Prostate gland (tissue), 2 donors: ENCODE measurements at regions not wholly inside any gene's neighbourhood (a gene's known extent, or its start where the extent isn't known, plus 50 kb on each side); places are given as distances from the start of the nearest gene placed in this dataset.

Experiments
- DNase-seq: peaks from one replicate; pipeline ENCODE4 v3.0.0-alpha.2; 2019; ENCODE audit warnings: low spot score
- H3K27ac ChIP-seq, 2 donors: fragments of 200-600 bp; sonication (generic); 2 replicates each; pipeline ENCODE4 v1.5.1; 2017 to 2019
- H3K27me3 ChIP-seq: fragments of 200-600 bp; sonication (generic); replicated peaks from 2 replicates; pipeline ENCODE4 v1.5.1; 2019; ENCODE audit not compliant: insufficient read depth
- H3K36me3 ChIP-seq, 2 donors: fragments of 200-600 bp; sonication (generic); 1 replicate in 1 of 2; 2 replicates in 1 of 2; pipeline versions ENCODE4 v1.5.1 to v1.8.1; 2017 to 2019
- H3K4me1 ChIP-seq: fragments of 200-600 bp; sonication (generic); replicated peaks from 2 replicates; pipeline ENCODE4 v1.5.1; 2019
- H3K4me3 ChIP-seq, 2 donors: fragments of 200-600 bp; sonication (generic); 2 replicates each; pipeline ENCODE4 v1.5.1; 2017 to 2019
- H3K9me3 ChIP-seq: fragments of 200-600 bp; sonication (generic); 2 replicates; pipeline ENCODE4 v1.5.1; 2017
- CTCF ChIP-seq, 4 experiments: fragments of 200-600 bp in 2 of 4; fragments of 450-650 bp in 2 of 4; sonication (generic) in 2 of 4; IDR thresholded peaks; 1 replicate in 3 of 4; 2 replicates in 1 of 4; pipeline ENCODE4 v1.5.1; 2016 to 2019; ENCODE audit warnings: antibody characterized with exemption in 4 of 4, mild to moderate bottlenecking in 2 of 4, moderate library complexity in 2 of 4
- POLR2A ChIP-seq: fragments of 450-650 bp; IDR thresholded peaks from one replicate; pipeline ENCODE4 v1.6.1; 2016; ENCODE audit warnings: antibody characterized with exemption, mild to moderate bottlenecking
- POLR2AphosphoS5 ChIP-seq: sonication (generic); formaldehyde crosslinking; IDR thresholded peaks from one replicate; pipeline ENCODE4 v1.6.1; 2017; ENCODE audit warnings: antibody characterized with exemption
- WGBS: methylation state at CpG from one replicate; pipeline ENCODE4 v1.1.5; 2018; 5-methylcytosine and 5-hydroxymethylcytosine counted together
- intact Hi-C: fragments of 100-400 bp; cut with DNase I; formaldehyde crosslinking; loops from one replicate; pipeline ENCODE4 v1.14.2; 2022

- intact Hi-C loops: no loop called here
- H3K4me3 ChIP-seq: no peak overlapping the region
- H3K9me3 ChIP-seq: no peaks in the 10 kb centered on the region
- 47% methylated on average over 2 of the region's 2 CpGs for WGBS
- no peaks in the 10 kb centered on the region for H3K36me3 ChIP-seq
- DNase-seq: no peak
- H3K27me3 ChIP-seq: no peaks in the 10 kb centered on the region
- TF ChIP-seq POLR2AphosphoS5 (no peak), CTCF (IDR thresholded peaks at IDR 0.05) (no peak), POLR2A (no peak)
- H3K27ac ChIP-seq: no peak overlapping the region
- H3K4me1 ChIP-seq: no peaks in the 10 kb centered on the region
These were observed 1271.8 kb downstream of the BRINP3 start for GRCh38 chr1:189205863-189206262.

GRCh38 chr1:189206617-189207016 is 1271.0 kb downstream of the BRINP3 start:
- Histone ChIP-seq H3K36me3 (no peaks in the 10 kb centered on the region), H3K9me3 (no peaks in the 10 kb centered on the region), H3K27ac (no peak overlapping the region), H3K4me1 (no peaks in the 10 kb centered on the region), H3K27me3 (no peaks in the 10 kb centered on the region), H3K4me3 (no peak overlapping the region)
- no peak for DNase-seq
- TF ChIP-seq POLR2AphosphoS5 (no peak), CTCF (IDR thresholded peaks at IDR 0.05) (no peak), POLR2A (no peak)
- intact Hi-C loops: no loop called here

GRCh38 chr1:189211742-189212141 is 1265.9 kb downstream of the BRINP3 start:
- Histone ChIP-seq H3K9me3 (no peaks in the 10 kb centered on the region), H3K4me3 (no peak overlapping the region), H3K27me3 (no peaks in the 10 kb centered on the region), H3K27ac (no peak overlapping the region), H3K36me3 (no peaks in the 10 kb centered on the region), H3K4me1 (no peaks in the 10 kb centered on the region)
- TF ChIP-seq CTCF (IDR thresholded peaks at IDR 0.05) (no peak), POLR2AphosphoS5 (no peak), POLR2A (no peak)
- no peak for DNase-seq
- WGBS: 85% methylated on average over 3 of the region's 3 CpGs
- intact Hi-C loops: no loop called here

DNA sequence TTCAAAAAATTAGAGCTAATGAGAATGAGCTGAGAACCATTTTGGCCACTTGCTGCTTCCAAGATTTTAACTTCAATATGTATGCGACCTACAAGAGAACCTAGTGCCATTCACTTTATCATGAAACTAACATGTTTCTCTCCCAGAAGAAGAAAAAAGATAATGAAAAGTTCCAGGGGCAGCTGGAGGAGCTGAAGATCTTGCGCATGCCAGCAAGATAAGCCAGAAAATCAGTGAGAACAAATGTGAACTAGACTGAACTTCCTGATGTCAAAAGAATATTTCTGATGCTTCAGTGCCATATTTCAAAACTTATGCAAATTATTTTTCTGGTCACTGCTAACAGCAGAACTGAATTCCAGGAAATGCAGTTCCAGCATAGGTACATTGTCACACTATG is 1265.1 kb downstream of the BRINP3 start:
- no peak for TF ChIP-seq POLR2A
- TF ChIP-seq CTCF (IDR thresholded peaks at IDR 0.05): no peak
- TF ChIP-seq POLR2AphosphoS5: no peak
- Histone ChIP-seq H3K9me3 (no peaks in the 10 kb centered on the region), H3K27me3 (no peaks in the 10 kb centered on the region), H3K36me3 (no peaks in the 10 kb centered on the region), H3K4me1 (no peaks in the 10 kb centered on the region), H3K4me3 (no peak overlapping the region), H3K27ac (no peak overlapping the region)
- no peak for DNase-seq
- WGBS: 86% methylated on average over 2 of the region's 2 CpGs
- intact Hi-C loops: no loop called here

- WGBS: 85% methylated on average over 1 of the region's 1 CpG
- H3K4me1 ChIP-seq: no peaks in the 10 kb centered on the region
- no peaks in the 10 kb centered on the region for H3K36me3 ChIP-seq
- intact Hi-C loops: no loop called here
- no peaks in the 10 kb centered on the region for H3K9me3 ChIP-seq
- TF ChIP-seq POLR2AphosphoS5 (no peak), POLR2A (no peak), CTCF (IDR thresholded peaks at IDR 0.05) (no peak)
- DNase-seq: no peak
- H3K27ac ChIP-seq: no peak overlapping the region
- H3K27me3 ChIP-seq: no peaks in the 10 kb centered on the region
- no peak overlapping the region for H3K4me3 ChIP-seq
These were observed 1260.8 kb downstream of the BRINP3 start for GRCh38 chr1:189216886-189217285.
